SK-N-SH (cell line): ENCODE measurements at regions not wholly inside any gene's neighbourhood (a gene's known extent, or its start where the extent isn't known, plus 50 kb on each side); places are given as distances from the start of the nearest gene placed in this dataset.

ENCODE experiments used
- FOSL2 ChIP-seq: IDR thresholded peaks from 2 replicates; pipeline ENCODE4 v1.4.0; 2012; ENCODE audit warnings: low read depth, mild to moderate bottlenecking, moderate library complexity, borderline replicate concordance
- MXI1 ChIP-seq: IDR thresholded peaks from 2 replicates; pipeline ENCODE4 v1.6.1; 2012; ENCODE audit warnings: mild to moderate bottlenecking, low read depth, low read length, improper control_type of control experiment
- RAD21 ChIP-seq: IDR thresholded peaks from 2 replicates; pipeline ENCODE4 v1.6.1; 2012; ENCODE audit warnings: mild to moderate bottlenecking, low read length
- RXRA ChIP-seq: IDR thresholded peaks from 2 replicates; pipeline ENCODE4 v1.4.0; 2012; ENCODE audit warnings: low read depth, mild to moderate bottlenecking, borderline replicate concordance
- YY1 ChIP-seq: IDR thresholded peaks from 2 replicates; pipeline ENCODE4 v1.4.0; 2012; ENCODE audit warnings: low read depth, mild to moderate bottlenecking
- TF ChIP-seq, protein P1 (sequence below): IDR thresholded peaks from 2 replicates; pipeline ENCODE4 v1.4.0; 2012; ENCODE audit warnings: low read depth
- TF ChIP-seq, protein P2 (sequence below): fragments of 200-600 bp; sonication (generic); IDR thresholded peaks from 2 replicates; pipeline ENCODE4 v1.6.1; 2017; ENCODE audit warnings: antibody characterized with exemption, mild to moderate bottlenecking, moderate library complexity
- TF ChIP-seq, protein P3 (sequence below): IDR thresholded peaks from 2 replicates; pipeline ENCODE4 v1.4.0; 2012; ENCODE audit warnings: low read depth, borderline replicate concordance

DNA sequence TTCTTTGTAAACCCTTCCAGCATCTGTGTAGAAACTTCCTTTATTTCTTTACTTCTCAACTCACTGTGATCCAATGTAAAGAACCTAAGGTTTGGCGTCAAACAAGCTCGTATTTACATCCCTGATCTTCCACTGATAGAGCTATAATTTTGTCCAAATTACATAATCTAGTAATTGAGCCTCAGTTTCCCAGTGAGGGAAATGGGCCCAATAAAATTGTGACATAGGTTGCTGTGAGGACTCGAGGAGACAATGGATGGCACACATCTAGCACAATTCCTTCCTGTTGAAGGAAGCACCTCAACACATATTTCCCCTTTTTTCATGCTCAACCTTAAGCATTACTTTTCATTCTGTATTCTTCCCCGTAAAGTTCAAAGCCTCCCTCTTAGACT lies 193.3 kb upstream of the BMPER start:
- TF ChIP-seq MXI1: no peak
- TF ChIP-seq, protein P1, sequence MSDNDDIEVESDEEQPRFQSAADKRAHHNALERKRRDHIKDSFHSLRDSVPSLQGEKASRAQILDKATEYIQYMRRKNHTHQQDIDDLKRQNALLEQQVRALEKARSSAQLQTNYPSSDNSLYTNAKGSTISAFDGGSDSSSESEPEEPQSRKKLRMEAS: no peak
- no peak for TF ChIP-seq RXRA
- TF ChIP-seq, protein P2, sequence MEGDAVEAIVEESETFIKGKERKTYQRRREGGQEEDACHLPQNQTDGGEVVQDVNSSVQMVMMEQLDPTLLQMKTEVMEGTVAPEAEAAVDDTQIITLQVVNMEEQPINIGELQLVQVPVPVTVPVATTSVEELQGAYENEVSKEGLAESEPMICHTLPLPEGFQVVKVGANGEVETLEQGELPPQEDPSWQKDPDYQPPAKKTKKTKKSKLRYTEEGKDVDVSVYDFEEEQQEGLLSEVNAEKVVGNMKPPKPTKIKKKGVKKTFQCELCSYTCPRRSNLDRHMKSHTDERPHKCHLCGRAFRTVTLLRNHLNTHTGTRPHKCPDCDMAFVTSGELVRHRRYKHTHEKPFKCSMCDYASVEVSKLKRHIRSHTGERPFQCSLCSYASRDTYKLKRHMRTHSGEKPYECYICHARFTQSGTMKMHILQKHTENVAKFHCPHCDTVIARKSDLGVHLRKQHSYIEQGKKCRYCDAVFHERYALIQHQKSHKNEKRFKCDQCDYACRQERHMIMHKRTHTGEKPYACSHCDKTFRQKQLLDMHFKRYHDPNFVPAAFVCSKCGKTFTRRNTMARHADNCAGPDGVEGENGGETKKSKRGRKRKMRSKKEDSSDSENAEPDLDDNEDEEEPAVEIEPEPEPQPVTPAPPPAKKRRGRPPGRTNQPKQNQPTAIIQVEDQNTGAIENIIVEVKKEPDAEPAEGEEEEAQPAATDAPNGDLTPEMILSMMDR: no peak
- no peak for TF ChIP-seq FOSL2
- TF ChIP-seq RAD21: no peak
- TF ChIP-seq YY1: no peak
- TF ChIP-seq, protein P3, sequence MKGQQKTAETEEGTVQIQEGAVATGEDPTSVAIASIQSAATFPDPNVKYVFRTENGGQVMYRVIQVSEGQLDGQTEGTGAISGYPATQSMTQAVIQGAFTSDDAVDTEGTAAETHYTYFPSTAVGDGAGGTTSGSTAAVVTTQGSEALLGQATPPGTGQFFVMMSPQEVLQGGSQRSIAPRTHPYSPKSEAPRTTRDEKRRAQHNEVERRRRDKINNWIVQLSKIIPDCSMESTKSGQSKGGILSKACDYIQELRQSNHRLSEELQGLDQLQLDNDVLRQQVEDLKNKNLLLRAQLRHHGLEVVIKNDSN: no peak
